ENCODE measurements at regions not wholly inside any gene's neighbourhood (a gene's known extent, or its start where the extent isn't known, plus 50 kb on each side); places are given as distances from the start of the nearest gene placed in this dataset.

GRCh38 chr7:13035233-13035632 is 347.8 kb downstream of the ARL4A start:
- DNase-seq (ENCODE audit: low spot score), result no peak

- no peak for DNase-seq (ENCODE audit: low spot score)
Observed at GRCh38 chr7:13036256-13036780, 348.9 kb downstream of the ARL4A start.

- DNase-seq (ENCODE audit: low spot score), result no peak
Observed at GRCh38 chr7:13037216-13037615, 349.8 kb downstream of the ARL4A start.

GRCh38 chr7:13041368-13041988 is 354.0 kb downstream of the ARL4A start:
- no peak for DNase-seq (ENCODE audit: low spot score)

GRCh38 chr7:13042605-13043236 is 355.3 kb downstream of the ARL4A start:
- DNase-seq (ENCODE audit: low spot score), result no peak

- no peak for DNase-seq (ENCODE audit: low spot score)
Observed at GRCh38 chr7:13044309-13044708, 356.9 kb downstream of the ARL4A start.

- DNase-seq (ENCODE audit: low spot score), result no peak
Observed at GRCh38 chr7:13047061-13047460, 359.6 kb downstream of the ARL4A start.

GRCh38 chr7:13049946-13050345 is 362.5 kb downstream of the ARL4A start:
- no peak for DNase-seq (ENCODE audit: low spot score)

GRCh38 chr7:13050703-13051102 is 363.3 kb downstream of the ARL4A start:
- DNase-seq (ENCODE audit: low spot score), result no peak

GRCh38 chr7:13055732-13056368 is 368.4 kb downstream of the ARL4A start:
- no peak for DNase-seq (ENCODE audit: low spot score)

- DNase-seq (ENCODE audit: low spot score), result no peak
Observed at GRCh38 chr7:13057462-13058200, 370.2 kb downstream of the ARL4A start.

- no peak for DNase-seq (ENCODE audit: low spot score)
Observed at GRCh38 chr7:13060173-13060572, 372.7 kb downstream of the ARL4A start.

GRCh38 chr7:13061115-13061514 is 373.7 kb downstream of the ARL4A start:
- DNase-seq (ENCODE audit: low spot score), result no peak

GRCh38 chr7:13062631-13063030 is 375.2 kb downstream of the ARL4A start:
- DNase-seq (ENCODE audit: low spot score), result no peak

- no peak for DNase-seq (ENCODE audit: low spot score)
Observed at GRCh38 chr7:13067036-13067435, 379.6 kb downstream of the ARL4A start.

- DNase-seq (ENCODE audit: low spot score), result no peak
Observed at GRCh38 chr7:13068032-13068431, 380.6 kb downstream of the ARL4A start.

GRCh38 chr7:13069841-13070240 is 382.4 kb downstream of the ARL4A start:
- no peak for DNase-seq (ENCODE audit: low spot score)

GRCh38 chr7:13072014-13072413 is 384.6 kb downstream of the ARL4A start:
- no peak for DNase-seq (ENCODE audit: low spot score)

GRCh38 chr7:13077466-13077865 is 390.0 kb downstream of the ARL4A start:
- no peak for DNase-seq (ENCODE audit: low spot score)

- DNase-seq (ENCODE audit: low spot score), result no peak
Observed at GRCh38 chr7:13078105-13078504, 390.7 kb downstream of the ARL4A start.

- no peak for DNase-seq (ENCODE audit: low spot score)
Observed at GRCh38 chr7:13090959-13091358, 403.5 kb downstream of the ARL4A start.

GRCh38 chr7:13091974-13092707 is 404.7 kb downstream of the ARL4A start:
- DNase-seq (ENCODE audit: low spot score), result no peak
